ENCODE measurements at regions not wholly inside any gene's neighbourhood (a gene's known extent, or its start where the extent isn't known, plus 50 kb on each side); places are given as distances from the start of the nearest gene placed in this dataset.

DNA sequence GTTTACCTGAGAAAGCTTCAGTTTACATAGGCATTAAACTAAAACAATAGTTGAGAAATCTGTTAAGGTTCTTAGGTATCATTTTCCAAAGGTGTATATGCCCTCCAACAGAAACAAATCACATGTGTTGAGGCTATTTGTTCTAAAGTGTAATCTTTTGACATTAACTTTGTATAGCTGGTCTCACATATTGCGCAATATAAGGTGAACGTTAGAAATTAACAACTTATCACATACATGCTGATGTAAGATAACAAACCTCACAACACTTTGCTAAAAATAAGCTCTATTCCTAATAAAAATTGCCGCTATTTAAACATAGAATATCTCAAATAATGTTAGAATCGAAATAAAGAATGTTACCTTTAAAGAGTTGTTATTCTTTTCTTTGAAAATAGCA, 340.6 kb downstream of the SRGAP2C start:
- no peak for TF ChIP-seq BHLHE40 (IDR thresholded peaks at IDR 0.05; ENCODE audit: low read depth, low read length)
- TF ChIP-seq CTCF (conservative IDR thresholded peaks at IDR 0.05; ENCODE audit: low read depth, low read length) = no peak
- TF ChIP-seq POLR2A (IDR thresholded peaks at IDR 0.05; ENCODE audit: low read depth, low read length) = no peak
- no peak for TF ChIP-seq MXI1 (IDR thresholded peaks at IDR 0.05; ENCODE audit: borderline replicate concordance, low read depth, low read length)
- TF ChIP-seq SMC3 (IDR thresholded peaks at IDR 0.05; ENCODE audit: low read depth, low read length) = no peak
- no peak for TF ChIP-seq NFE2L2 (IDR thresholded peaks at IDR 0.05; ENCODE audit: low read depth, low read length)
- no peak for TF ChIP-seq MAZ (IDR thresholded peaks at IDR 0.05; ENCODE audit: borderline replicate concordance, low read depth, low read length)
